ENCODE measurements at regions not wholly inside any gene's neighbourhood (a gene's known extent, or its start where the extent isn't known, plus 50 kb on each side); places are given as distances from the start of the nearest gene placed in this dataset.

DNA sequence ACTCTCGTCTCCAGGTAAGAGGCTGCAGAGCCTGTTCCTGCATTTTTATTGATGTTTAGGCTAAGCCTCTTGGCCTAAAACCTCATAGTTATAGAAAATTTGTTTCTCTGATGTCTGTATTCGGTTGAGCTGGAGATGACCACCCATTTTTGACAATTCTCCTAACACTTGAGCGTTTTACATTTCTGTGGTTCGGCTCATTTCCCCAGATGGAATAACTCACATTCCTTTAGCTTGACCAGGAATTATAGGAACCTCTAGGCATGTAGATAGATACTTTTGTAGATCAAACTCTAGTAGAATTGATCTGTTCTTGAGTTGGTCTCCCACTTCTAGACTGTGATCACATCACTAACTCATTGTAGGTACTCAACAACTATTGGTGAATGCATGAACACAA lies 172.6 kb upstream of the CADM1 start:
- no peak for TF ChIP-seq POLR2A (IDR thresholded peaks at IDR 0.05)
- TF ChIP-seq, protein P1, sequence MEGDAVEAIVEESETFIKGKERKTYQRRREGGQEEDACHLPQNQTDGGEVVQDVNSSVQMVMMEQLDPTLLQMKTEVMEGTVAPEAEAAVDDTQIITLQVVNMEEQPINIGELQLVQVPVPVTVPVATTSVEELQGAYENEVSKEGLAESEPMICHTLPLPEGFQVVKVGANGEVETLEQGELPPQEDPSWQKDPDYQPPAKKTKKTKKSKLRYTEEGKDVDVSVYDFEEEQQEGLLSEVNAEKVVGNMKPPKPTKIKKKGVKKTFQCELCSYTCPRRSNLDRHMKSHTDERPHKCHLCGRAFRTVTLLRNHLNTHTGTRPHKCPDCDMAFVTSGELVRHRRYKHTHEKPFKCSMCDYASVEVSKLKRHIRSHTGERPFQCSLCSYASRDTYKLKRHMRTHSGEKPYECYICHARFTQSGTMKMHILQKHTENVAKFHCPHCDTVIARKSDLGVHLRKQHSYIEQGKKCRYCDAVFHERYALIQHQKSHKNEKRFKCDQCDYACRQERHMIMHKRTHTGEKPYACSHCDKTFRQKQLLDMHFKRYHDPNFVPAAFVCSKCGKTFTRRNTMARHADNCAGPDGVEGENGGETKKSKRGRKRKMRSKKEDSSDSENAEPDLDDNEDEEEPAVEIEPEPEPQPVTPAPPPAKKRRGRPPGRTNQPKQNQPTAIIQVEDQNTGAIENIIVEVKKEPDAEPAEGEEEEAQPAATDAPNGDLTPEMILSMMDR (IDR thresholded peaks at IDR 0.05), result no peak
- no peak for TF ChIP-seq EP300 (IDR thresholded peaks at IDR 0.05)

All from suprapubic skin (tissue), 3 donors.